ENCODE measurements at regions not wholly inside any gene's neighbourhood (a gene's known extent, or its start where the extent isn't known, plus 50 kb on each side); places are given as distances from the start of the nearest gene placed in this dataset.

DNA sequence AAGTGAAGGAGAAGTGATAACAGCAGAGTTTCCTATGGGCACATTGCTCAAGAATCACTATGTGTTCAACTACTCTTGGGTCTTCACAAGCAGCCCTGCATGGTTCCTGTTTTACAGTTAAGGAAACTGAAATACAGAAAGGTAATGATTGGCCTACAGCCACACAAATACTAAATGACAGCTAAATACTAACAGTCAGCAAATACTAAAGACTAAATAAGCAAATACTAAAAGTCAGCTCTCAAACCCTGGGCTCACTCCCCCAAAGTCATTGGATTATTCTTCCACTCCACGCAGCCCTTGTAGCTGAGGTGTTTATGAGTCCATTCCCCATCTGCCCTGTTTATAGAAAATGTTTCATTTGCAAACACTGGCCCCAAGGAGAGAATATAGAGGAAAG, 372.7 kb upstream of the CDH11 start:
- no peak for DNase-seq (ENCODE audit: low read depth in 3 of 3, low spot score in 1 of 3)

DNA sequence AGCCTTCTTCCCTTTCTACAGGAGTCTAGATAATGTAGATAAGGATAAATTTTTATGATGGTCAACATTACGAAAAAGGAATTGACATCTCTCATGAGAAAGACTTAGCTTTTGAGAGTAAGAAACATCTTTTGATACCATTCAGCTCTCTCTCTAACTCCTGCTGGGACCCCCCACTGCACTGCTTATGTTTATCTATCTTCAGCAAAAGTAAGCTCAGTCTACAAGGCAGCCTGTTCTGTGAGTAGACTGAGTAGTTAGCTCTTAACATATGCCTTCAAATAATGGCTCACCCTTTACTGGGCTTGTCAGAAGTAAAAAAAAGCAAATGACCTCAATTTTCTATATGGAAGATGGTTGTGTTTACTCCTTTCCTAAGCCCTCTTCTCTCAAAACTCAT, 372.2 kb upstream of the CDH11 start:
- DNase-seq (ENCODE audit: low read depth in 3 of 3, low spot score in 1 of 3) = no peak

- DNase-seq (ENCODE audit: low read depth in 3 of 3, low spot score in 1 of 3) = no peak
Observed at GRCh38 chr16:65490286-65490685, 368.4 kb upstream of the CDH11 start.

DNA sequence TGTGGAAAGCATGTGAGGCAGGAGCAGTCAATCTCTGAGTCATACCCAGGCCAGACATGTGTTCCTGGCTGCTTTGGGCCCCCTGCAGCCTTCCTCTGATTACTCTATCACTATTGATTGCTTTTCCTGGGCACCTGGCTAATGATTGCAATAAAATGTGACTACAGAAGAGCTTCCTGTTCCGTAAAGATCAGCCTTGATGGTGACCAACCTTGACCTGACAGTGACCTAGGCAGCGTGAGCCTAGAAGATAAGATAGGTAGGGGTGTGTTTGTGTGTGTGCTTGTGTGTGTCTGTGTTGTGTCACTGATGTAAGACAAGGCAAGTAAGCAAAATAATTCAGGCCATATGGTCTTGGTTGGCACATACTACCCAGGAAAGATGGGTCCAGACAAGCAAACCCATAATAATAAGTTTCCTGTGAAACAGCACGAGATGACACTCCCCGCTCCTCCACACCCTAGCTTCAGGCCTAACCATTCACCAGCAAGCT, 367.7 kb upstream of the CDH11 start:
- DNase-seq (ENCODE audit: low read depth in 3 of 3, low spot score in 1 of 3) = no peak

DNA sequence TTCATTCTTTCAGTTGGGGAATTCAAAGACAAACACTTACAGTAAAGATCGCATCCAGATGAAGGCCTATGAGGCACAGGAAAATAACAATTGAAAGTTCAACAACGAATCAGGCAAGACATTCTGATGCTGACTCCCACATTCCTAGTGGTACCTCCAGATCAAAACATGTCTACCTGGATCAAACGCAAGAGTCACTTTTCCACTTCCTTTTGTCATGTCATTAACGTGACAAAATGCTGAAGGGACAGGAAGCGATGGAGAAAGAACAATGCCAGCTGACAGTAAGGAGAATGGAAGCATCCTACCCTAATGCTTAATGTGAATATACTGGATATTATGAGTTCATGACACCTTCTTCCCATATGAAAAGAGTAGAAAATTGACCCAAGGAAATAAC, 365.4 kb upstream of the CDH11 start:
- DNase-seq (ENCODE audit: low read depth in 3 of 3, low spot score in 1 of 3) = no peak

- no peak for DNase-seq (ENCODE audit: low read depth in 3 of 3, low spot score in 1 of 3)
Observed at GRCh38 chr16:65481956-65482355, 360.1 kb upstream of the CDH11 start.

DNA sequence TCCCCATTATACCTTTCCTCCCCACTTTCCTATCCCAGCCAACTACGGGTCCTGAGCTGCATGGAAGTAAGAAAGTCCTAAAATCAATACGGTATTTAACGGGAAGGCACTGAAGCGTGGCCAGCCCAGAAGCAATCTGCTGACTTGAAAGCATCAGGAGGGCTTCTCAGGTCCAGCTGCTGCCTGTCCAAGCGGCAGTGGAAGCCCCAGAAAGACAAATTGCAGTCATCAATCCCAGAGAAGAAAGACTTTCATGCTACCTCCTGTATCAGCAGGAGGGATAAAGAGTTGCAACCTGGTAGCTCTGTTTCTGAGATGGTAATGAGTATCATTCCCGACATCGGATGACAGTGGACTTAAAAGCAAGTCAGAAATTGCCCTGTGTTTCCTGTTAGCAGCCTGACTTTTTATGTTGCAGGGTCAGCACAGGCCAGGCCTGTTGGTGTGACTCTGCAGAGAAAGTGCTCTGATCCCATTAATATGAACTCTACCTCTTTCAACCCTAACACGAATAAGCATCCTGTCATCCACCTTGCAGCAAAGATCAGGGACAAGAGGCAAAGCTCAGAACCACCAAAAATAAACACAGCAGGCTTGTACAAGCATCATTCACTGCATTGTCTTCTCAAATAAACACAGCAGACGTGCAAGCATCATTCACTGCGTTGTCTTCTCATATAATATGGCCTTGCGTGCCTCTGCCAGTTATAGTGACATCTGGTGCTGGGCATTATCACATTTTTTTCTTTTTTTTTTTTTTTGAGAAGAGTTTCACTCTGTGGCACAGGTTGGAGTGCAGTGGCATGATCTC, 358.6 kb upstream of the CDH11 start:
- no peak for DNase-seq (ENCODE audit: low read depth in 3 of 3, low spot score in 1 of 3)

DNA sequence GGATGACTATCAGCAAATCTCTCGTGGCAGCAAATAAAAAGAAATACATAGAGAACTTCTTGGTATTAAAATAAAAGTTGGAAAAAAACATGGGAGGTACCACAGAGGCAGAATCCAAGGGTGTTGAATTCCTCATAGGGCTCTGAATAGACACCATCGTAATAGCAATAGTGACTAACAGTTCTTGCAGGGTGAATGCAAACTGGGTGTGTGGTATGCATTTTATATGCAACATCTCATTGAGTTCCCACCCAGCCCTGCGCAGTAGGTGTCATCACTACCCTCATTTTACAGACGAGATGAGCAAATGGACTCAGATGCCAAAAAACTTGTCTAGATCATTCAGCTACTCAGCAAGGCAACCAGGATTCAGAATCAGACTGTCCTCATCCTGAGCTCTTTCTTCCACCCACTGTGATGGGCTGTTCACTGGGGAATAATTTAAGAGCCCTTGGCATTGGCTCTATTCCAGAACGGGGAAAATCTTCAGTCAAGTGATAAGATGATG, 354.6 kb upstream of the CDH11 start:
- DNase-seq (ENCODE audit: low read depth in 3 of 3, low spot score in 1 of 3) = no peak

DNA sequence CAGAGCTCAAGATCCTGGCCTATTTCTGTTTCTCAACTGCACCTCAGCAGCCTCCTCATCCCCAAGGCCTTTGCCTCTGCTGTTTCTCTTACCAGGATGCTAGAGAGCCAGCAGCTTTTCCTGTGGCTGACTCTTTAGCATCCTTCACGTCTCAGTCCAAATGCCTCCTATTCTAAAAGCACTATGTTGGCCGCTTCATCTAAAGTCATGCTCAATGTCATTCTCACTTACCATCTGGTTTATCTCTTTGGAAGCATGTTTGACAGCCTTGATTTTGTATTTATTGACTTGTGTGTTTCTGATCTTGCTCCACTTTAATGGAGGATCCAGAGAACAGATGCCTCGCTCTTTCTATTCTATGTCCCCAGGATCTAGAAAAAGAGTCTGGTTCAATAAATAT, 351.8 kb upstream of the CDH11 start:
- DNase-seq (ENCODE audit: low read depth in 3 of 3, low spot score in 1 of 3) = no peak

DNA sequence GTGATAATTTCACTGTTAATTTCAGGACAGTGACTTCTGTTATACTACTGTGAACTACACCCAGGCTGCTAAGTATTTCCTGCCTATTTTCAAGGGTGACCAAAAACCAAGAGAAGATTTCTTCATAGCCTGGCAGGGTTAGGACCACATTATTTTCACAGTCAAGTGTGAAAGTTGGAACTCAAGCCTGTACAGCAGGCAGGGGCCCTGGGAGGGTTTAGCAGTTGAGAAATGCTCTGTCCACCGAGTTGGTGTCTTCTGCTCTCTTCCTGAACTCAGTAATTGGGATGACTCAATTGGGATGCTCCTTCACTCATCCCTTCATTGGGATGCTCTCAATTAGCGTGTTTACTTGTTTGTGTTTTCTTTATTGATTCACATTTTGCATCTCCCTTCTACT, 347.3 kb upstream of the CDH11 start:
- DNase-seq (ENCODE audit: low read depth in 3 of 3, low spot score in 1 of 3) = no peak

DNA sequence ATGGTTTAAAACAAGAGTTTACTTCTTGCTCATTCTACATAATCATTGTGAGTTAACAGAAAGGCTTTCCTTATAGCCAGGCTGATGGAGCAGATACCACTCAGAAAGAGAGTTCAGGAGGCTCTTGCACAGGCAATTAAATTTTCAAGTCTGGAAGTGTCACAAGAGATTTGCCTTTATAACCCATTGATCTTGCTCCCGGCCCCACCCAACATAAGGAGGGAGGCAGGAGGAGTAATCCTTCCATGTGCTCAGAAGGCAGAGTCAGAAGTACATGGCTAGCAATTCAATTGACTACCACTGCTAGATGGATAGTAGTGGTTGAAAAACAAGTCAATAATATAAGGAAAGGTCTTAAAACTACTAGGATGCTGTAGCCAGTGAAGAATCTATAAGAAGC, 346.3 kb upstream of the CDH11 start:
- no peak for DNase-seq (ENCODE audit: low read depth in 3 of 3, low spot score in 1 of 3)

GRCh38 chr16:65463652-65464260, 341.9 kb upstream of the CDH11 start:
- no peak for DNase-seq (ENCODE audit: low read depth in 3 of 3, low spot score in 1 of 3)

GRCh38 chr16:65457084-65457483, 335.2 kb upstream of the CDH11 start:
- DNase-seq (ENCODE audit: low read depth in 3 of 3, low spot score in 1 of 3) = no peak

- DNase-seq (ENCODE audit: low read depth in 3 of 3, low spot score in 1 of 3) = no peak
Observed at GRCh38 chr16:65455761-65456160, 333.9 kb upstream of the CDH11 start.

DNA sequence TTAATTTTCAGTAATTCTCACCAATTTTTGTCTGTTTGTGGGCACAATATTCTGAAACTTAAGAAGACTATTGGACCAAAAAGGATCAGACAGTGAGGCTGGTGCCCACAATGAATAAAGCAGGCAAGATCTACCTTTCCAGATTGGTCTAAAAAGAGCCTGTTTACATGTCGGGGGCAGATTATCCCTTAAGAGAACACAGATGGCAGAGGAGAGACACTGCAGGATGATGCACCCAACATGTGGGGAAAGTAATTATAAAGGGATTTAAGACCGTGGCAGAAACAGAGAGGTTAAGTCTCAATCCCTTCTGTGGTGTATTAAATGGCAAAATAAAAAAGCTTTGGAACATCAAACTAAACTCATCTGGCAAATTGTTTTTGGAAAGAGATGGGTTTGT, 331.8 kb upstream of the CDH11 start:
- DNase-seq (ENCODE audit: low read depth in 3 of 3, low spot score in 1 of 3) = no peak

DNA sequence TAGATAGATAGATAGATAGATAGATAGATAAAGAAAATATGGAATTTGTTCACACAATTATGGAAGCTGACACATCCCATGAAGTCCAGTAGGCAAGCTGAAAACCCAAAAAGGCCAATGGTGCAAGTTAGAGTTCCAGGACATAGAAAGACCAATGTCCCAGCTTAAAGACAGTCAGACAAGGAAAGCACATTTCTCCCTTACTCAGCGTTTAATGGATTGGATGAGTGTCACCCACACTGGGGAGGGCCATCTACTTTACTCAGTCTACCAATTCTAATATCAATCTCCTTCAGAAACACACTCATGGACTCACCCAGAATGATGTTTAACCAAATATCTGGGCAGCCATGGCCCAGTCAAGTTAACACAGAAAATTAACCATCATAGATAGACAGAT, 327.7 kb upstream of the CDH11 start:
- no peak for DNase-seq (ENCODE audit: low read depth in 3 of 3, low spot score in 1 of 3)

DNA sequence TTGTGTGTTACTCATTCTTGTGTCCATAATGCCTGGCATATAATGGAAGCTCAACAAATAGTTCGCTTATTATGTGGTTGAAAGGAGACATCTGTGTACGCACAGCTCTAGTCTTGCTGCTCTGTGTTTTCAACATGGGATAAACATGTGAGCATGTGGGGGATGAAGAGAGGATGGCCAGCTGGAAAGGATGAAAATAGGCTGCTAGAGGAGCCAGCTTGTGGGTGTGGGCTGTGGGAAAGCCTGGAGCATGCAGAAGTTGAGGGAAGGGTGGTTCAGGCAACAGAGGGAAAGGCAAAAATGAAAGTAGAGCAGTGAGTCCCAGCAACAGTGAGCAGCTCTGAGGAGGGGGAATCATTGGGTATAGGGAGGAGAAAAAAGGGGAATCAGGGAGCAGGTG, 324.6 kb upstream of the CDH11 start:
- DNase-seq (ENCODE audit: low read depth in 3 of 3, low spot score in 1 of 3) = no peak

GRCh38 chr16:65445313-65446260, 323.7 kb upstream of the CDH11 start:
- DNase-seq (ENCODE audit: low read depth in 3 of 3, low spot score in 1 of 3) = no peak

DNA sequence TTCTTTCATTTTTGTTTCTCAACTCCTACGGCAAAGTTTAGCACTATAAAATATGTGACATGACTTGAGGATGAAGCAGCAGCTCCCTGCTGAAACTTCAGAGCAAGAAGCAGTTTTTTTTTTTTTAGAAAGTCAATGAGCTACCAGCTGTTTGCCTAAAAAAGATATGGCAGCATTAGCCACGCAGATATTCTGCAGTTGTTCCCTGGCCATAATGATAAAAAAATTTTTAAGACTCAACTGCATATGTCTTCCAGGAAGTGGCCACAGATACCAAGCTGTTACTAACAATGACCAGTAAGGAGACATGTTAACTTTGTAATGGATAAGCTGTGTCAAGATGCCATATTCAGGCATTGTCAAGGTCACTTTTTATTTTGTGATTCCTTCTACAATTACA, 319.6 kb upstream of the CDH11 start:
- no peak for DNase-seq (ENCODE audit: low read depth in 3 of 3, low spot score in 1 of 3)

DNA sequence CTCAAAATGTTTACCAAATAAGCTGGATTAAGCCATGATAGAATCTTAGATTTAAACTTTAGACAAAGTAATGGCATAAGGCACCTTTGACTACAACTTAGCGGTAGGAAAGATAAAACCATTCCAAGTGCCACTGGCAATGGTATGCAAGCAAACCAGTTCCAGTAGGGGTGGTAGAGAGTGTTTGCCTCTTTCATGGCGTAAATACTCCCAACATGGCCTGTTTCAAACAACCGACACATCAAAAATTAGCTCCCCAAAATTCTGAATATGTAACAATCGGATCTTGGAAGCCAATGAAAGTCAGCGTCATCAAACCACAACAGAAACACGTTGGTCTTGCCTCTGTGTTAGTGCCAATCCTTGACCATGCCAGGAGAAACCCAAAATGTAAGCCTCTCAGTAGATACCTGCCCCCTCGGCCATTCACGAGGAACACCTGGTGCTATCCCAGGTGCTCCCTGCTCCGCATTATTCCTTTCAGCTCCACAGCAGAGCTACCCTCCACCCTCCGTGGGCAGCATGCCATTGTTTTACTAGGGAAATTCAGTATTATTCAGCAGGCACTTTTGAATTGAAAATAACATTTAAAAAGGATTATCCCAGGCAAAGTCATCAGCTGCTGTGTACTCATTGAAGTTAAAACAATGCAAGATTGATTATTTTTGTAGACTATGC, 307.8 kb upstream of the CDH11 start:
- DNase-seq (ENCODE audit: low read depth in 3 of 3, low spot score in 1 of 3) = no peak

DNA sequence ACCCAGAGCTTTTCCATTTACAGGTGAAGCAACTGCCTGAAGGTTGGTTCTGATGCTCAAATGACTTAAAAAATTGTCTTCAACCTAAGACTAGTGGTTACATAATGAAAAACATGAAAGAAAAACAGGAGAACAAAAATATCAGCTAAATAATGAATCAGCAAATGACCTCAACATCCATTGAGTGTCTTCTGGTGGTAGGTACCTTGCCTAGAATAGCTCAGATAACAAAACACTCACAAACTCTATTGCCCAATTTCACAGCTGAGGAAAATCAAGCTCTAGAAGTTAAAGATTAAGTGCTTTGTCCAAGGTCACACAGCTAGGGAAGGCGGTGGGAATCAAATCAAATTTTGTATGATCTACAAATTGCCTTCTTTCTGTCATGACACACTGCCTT, 304.6 kb upstream of the CDH11 start:
- no peak for DNase-seq (ENCODE audit: low read depth in 3 of 3, low spot score in 1 of 3)
